A549 (cell line): ENCODE measurements at regions not wholly inside any gene's neighbourhood (a gene's known extent, or its start where the extent isn't known, plus 50 kb on each side); places are given as distances from the start of the nearest gene placed in this dataset.
A peak's percentile ranks its signal among the peaks of the same experiment; 100 is the strongest.

Experiments used
- ATAC-seq, 2 experiments: fragments of 200-7000 bp in 1 of 2; fragments of >200 bp in 1 of 2; cut with Nextera tagmentation in 1 of 2; cut with Tn5 transposase in 1 of 2; 3 replicates each; pipeline versions ENCODE4 v1.8.0 to v1.9.1; 2018 to 2020; ENCODE audit warnings: mild to moderate bottlenecking in 1 of 2, moderate library complexity in 1 of 2
- CTCF ChIA-PET: fragments of 300-600 bp; sonication (Branson Sonifier 250); formaldehyde crosslinking; extraction: SDS; loops from one replicate; lab custom pipeline; 2021; ENCODE audit warnings: antibody characterized with exemption, inconsistent platforms; lab: Yijun Ruan, JAX
- POLR2A ChIA-PET: fragments of 350-600 bp; formaldehyde crosslinking; extraction: SDS; loops from one replicate; lab custom pipeline; 2021; ENCODE audit warnings: antibody characterized with exemption, inconsistent platforms; lab: Yijun Ruan, JAX
- DNase-seq, 2 experiments: peaks; one replicate each; pipeline versions ENCODE4 v3.0.0 to v3.0.0-alpha.2; 2011 to 2016; ENCODE audit warnings: low read depth in 1 of 2, low spot score in 1 of 2
- FAIRE-seq: peaks from 2 replicates; lab custom pipeline; 2011; peaks lifted over from hg19 to GRCh38; lab: Jason Lieb, UNC
- H3K27ac ChIP-seq, 2 experiments: fragments of >200 bp; sonication (Bioruptor Twin); formaldehyde crosslinking; 3 replicates each; pipeline ENCODE4 v1.5.1; 2016 to 2017
- H3K4me1 ChIP-seq: fragments of >200 bp; sonication (Bioruptor Twin); formaldehyde crosslinking; 3 replicates; pipeline ENCODE4 v1.6.1; 2016
- H3K4me2 ChIP-seq: fragments of >200 bp; sonication (Bioruptor Twin); formaldehyde crosslinking; 3 replicates; pipeline ENCODE4 v1.6.1; 2016
- H3K4me3 ChIP-seq: fragments of >200 bp; sonication (Bioruptor Twin); formaldehyde crosslinking; 3 replicates; pipeline ENCODE4 v1.5.1; 2016
- H3K9me3 ChIP-seq: fragments of >200 bp; sonication (Bioruptor Twin); formaldehyde crosslinking; 3 replicates; pipeline ENCODE4 v1.6.1; 2016
- ATOH8 ChIP-seq: fragments of 250-450 bp; sonication (Bioruptor Pico); IDR thresholded peaks from 2 replicates; pipeline ENCODE4 v1.5.0; 2020; ENCODE audit warnings: low read depth, mild to moderate bottlenecking, moderate library complexity
- BCL3 ChIP-seq: fragments of >200 bp; sonication (Bioruptor Twin); formaldehyde crosslinking; IDR thresholded peaks from 3 replicates; pipeline ENCODE4 v1.6.1; 2016
- CBX2 ChIP-seq: fragments of 200-600 bp; sonication (generic); IDR thresholded peaks from 2 replicates; pipeline ENCODE4 v1.6.1; 2016; ENCODE audit warnings: low read depth, mild to moderate bottlenecking, borderline replicate concordance
- CTCF ChIP-seq: fragments of >200 bp; sonication (Bioruptor Twin); formaldehyde crosslinking; IDR thresholded peaks from 3 replicates; pipeline ENCODE4 v1.5.1; 2016
- EHF ChIP-seq: fragments of 250-450 bp; sonication (Bioruptor Pico); IDR thresholded peaks from 2 replicates; pipeline ENCODE4 v1.5.0; 2020; ENCODE audit warnings: mild to moderate bottlenecking
- ELK1 ChIP-seq: fragments of 150-350 bp; IDR thresholded peaks from 2 replicates; pipeline ENCODE4 v1.6.1; 2014; ENCODE audit warnings: low read depth, mild to moderate bottlenecking, low read length
- HDAC2 ChIP-seq: fragments of 200-600 bp; sonication (generic); IDR thresholded peaks from 2 replicates; pipeline ENCODE4 v1.6.1; 2016
- MYC ChIP-seq: IDR thresholded peaks from 2 replicates; pipeline ENCODE4 v1.6.1; 2012; ENCODE audit warnings: mild to moderate bottlenecking, inconsistent platforms, low read length, improper control_type of control experiment, borderline replicate concordance
- NR3C1 ChIP-seq: fragments of >200 bp; sonication (Bioruptor Twin); formaldehyde crosslinking; IDR thresholded peaks from 3 replicates; pipeline ENCODE4 v1.6.1; 2017
- REST ChIP-seq: fragments of 200-600 bp; sonication (generic); IDR thresholded peaks from 2 replicates; pipeline ENCODE4 v1.6.1; 2016; ENCODE audit warnings: antibody characterized with exemption, mild to moderate bottlenecking, moderate library complexity
- WGBS: methylation state at CpG from one replicate; pipeline ENCODE4 v1.1.6; 2017; ENCODE audit errors: missing lambda C conversion rate; 5-methylcytosine and 5-hydroxymethylcytosine counted together

- no peak for TF ChIP-seq CTCF
- TF ChIP-seq BCL3, result no peak
- TF ChIP-seq NR3C1, result no peak
These were observed 252.4 kb downstream of the KLF6 start (continued) for GRCh38 chr10:3532644-3533043.

- H3K9me3 ChIP-seq, result no peaks in the 10 kb centered on the region
- ATAC-seq, result no peak
- no peak overlapping the region for H3K4me2 ChIP-seq
- H3K4me1 ChIP-seq, result peaks cover 14% of the 10 kb centered on the region
- DNase-seq, result no peak
- TF ChIP-seq MYC (no peak), NR3C1 (no peak), CBX2 (no peak)
- FAIRE-seq, result no peak
- CTCF ChIA-PET, result no interaction called here
- H3K4me3 ChIP-seq, result no peak overlapping the region
- POLR2A ChIA-PET, result no interaction called here
- no peak overlapping the region for H3K27ac ChIP-seq
- 84% methylated on average over 5 of the region's 5 CpGs for WGBS
These were observed 253.3 kb downstream of the KLF6 start for GRCh38 chr10:3531670-3532069.

- no peak for ATAC-seq
- Histone ChIP-seq H3K9me3 (no peaks in the 10 kb centered on the region), H3K4me3 (no peak overlapping the region), H3K4me2 (no peak overlapping the region), H3K4me1 (peaks cover 18% of the 10 kb centered on the region), H3K27ac (no peak overlapping the region)
- no peak for TF ChIP-seq HDAC2
- no peak for TF ChIP-seq ELK1
- no peak for TF ChIP-seq REST
- TF ChIP-seq ATOH8, result no peak
- TF ChIP-seq EHF (CRISPR knock-in tag), result no peak
- WGBS, result 82% methylated on average over 16 of the region's 16 CpGs
- peak; percentile 32 for FAIRE-seq
- CTCF ChIA-PET, result interaction anchor here (1.2 kb wide), 1 partner anchor 18 kb away, joined by 4 read pairs; no protein-coding TSS in a partner anchor
- no peak for DNase-seq
- POLR2A ChIA-PET, result no interaction called here
These were observed 254.0 kb downstream of the KLF6 start for GRCh38 chr10:3530783-3531645.
